ENCODE measurements at regions not wholly inside any gene's neighbourhood (a gene's known extent, or its start where the extent isn't known, plus 50 kb on each side); places are given as distances from the start of the nearest gene placed in this dataset.

- FAIRE-seq (no peak), DNase-seq (ENCODE audit: insufficient read length, low spot score) (no peak)
- no peak for TF ChIP-seq CTCF (IDR thresholded peaks at IDR 0.05; ENCODE audit: insufficient read depth, missing control alignments)
These were observed 261.9 kb upstream of the LUZP2 start for GRCh38 chr11:24234822-24235508.

- no peak for TF ChIP-seq CTCF (IDR thresholded peaks at IDR 0.05; ENCODE audit: insufficient read depth, missing control alignments)
- DNase-seq (ENCODE audit: insufficient read length, low spot score): no peak
- FAIRE-seq: no peak
These were observed 257.8 kb upstream of the LUZP2 start for GRCh38 chr11:24238771-24239645.

- no peak for TF ChIP-seq CTCF (IDR thresholded peaks at IDR 0.05; ENCODE audit: insufficient read depth, missing control alignments)
- no peak for FAIRE-seq
- DNase-seq (ENCODE audit: insufficient read length, low spot score): no peak
These were observed 256.9 kb upstream of the LUZP2 start for GRCh38 chr11:24239930-24240329.

- DNase-seq (ENCODE audit: insufficient read length, low spot score) (no peak), FAIRE-seq (no peak)
- TF ChIP-seq CTCF (IDR thresholded peaks at IDR 0.05; ENCODE audit: insufficient read depth, missing control alignments): no peak
These were observed 256.2 kb upstream of the LUZP2 start for GRCh38 chr11:24240496-24241175.

- DNase-seq (ENCODE audit: insufficient read length, low spot score) (no peak), FAIRE-seq (no peak)
- TF ChIP-seq CTCF (IDR thresholded peaks at IDR 0.05; ENCODE audit: insufficient read depth, missing control alignments): no peak
These were observed 250.1 kb upstream of the LUZP2 start for GRCh38 chr11:24246715-24247114.

DNA sequence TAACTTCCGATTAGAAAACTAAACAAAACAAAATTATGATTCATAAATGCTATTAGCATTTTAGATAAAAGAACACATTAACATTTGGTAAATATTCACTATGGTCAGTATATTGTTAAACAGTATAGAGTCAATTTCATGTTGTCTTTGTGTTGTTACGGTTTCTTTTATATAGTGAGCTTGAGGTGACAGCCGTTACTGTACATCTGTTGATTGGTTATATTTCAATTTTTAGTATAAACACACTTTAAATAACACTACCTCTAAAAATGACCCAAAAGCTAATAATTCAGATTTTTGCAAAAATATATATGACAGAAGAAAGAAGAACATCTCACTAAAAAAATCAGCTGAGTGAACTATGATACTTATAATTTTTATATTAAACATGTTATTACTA lies 249.0 kb upstream of the LUZP2 start:
- DNase-seq (ENCODE audit: insufficient read length, low spot score) (no peak), FAIRE-seq (no peak)
- no peak for TF ChIP-seq CTCF (IDR thresholded peaks at IDR 0.05; ENCODE audit: insufficient read depth, missing control alignments)

Measured in D721Med (cell line).